ENCODE measurements at regions not wholly inside any gene's neighbourhood (a gene's known extent, or its start where the extent isn't known, plus 50 kb on each side); places are given as distances from the start of the nearest gene placed in this dataset.
"Not testable (repeated sequence)": the region's sequence is repeated elsewhere in the genome, so short reads cannot be mapped to it uniquely, and the experiment has no call there.

DNA sequence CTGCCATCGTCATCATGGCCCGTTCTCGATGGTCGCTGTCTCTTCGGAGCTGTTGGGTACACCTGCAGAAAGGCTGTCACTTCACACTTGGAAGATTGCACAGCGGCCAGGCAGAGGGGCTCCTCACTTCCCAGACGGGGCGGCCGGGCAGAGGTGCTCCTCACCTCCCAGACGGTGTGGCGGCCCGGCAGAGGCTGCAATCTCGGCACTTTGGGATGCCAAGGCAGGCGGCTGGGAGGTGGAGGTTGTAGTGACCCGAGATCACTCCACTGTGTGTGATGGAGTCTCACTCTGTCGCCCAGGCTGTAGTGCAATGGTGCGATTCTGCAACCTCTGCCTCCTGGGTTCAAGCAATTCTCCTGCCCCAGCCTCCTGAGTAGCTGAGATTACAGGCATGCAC lies 192.4 kb downstream of the RTP5 start:
- TF ChIP-seq POLR2A, CTCF, POLR2AphosphoS5 (IDR thresholded peaks at IDR 0.05): not testable (repeated sequence)

All from suprapubic skin (tissue), 4 donors.